ENCODE measurements at regions not wholly inside any gene's neighbourhood (a gene's known extent, or its start where the extent isn't known, plus 50 kb on each side); places are given as distances from the start of the nearest gene placed in this dataset.

- Histone ChIP-seq H3K27ac (ENCODE audit: low read length) (no peak overlapping the region), H3K4me2 (ENCODE audit: low read length) (no peak overlapping the region), H3K9ac (ENCODE audit: low read length) (no peak overlapping the region), H3K79me2 (replicated peaks; ENCODE audit: insufficient read depth, low read length) (no peaks in the 10 kb centered on the region), H3K9me2 (ENCODE audit: insufficient read depth, low read length) (no peaks in the 10 kb centered on the region), H3K4me3 (ENCODE audit: low read length) (no peak overlapping the region), H3K36me3 (ENCODE audit: insufficient read depth, low read length) (no peaks in the 10 kb centered on the region), H3K9me3 (ENCODE audit: low read length) (no peaks in the 10 kb centered on the region), H3K27me3 (ENCODE audit: insufficient read depth, low read depth, low read length) (no peaks in the 10 kb centered on the region), H2AFZ (ENCODE audit: low read depth, low read length) (no peak overlapping the region), H4K20me1 (ENCODE audit: insufficient read depth) (no peaks in the 10 kb centered on the region), H3F3A (ENCODE audit: insufficient read depth, low read length, poor library complexity, severe bottlenecking) (no peaks in the 10 kb centered on the region)
- TF ChIP-seq, protein P1, sequence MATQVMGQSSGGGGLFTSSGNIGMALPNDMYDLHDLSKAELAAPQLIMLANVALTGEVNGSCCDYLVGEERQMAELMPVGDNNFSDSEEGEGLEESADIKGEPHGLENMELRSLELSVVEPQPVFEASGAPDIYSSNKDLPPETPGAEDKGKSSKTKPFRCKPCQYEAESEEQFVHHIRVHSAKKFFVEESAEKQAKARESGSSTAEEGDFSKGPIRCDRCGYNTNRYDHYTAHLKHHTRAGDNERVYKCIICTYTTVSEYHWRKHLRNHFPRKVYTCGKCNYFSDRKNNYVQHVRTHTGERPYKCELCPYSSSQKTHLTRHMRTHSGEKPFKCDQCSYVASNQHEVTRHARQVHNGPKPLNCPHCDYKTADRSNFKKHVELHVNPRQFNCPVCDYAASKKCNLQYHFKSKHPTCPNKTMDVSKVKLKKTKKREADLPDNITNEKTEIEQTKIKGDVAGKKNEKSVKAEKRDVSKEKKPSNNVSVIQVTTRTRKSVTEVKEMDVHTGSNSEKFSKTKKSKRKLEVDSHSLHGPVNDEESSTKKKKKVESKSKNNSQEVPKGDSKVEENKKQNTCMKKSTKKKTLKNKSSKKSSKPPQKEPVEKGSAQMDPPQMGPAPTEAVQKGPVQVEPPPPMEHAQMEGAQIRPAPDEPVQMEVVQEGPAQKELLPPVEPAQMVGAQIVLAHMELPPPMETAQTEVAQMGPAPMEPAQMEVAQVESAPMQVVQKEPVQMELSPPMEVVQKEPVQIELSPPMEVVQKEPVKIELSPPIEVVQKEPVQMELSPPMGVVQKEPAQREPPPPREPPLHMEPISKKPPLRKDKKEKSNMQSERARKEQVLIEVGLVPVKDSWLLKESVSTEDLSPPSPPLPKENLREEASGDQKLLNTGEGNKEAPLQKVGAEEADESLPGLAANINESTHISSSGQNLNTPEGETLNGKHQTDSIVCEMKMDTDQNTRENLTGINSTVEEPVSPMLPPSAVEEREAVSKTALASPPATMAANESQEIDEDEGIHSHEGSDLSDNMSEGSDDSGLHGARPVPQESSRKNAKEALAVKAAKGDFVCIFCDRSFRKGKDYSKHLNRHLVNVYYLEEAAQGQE (IDR thresholded peaks at IDR 0.05; ENCODE audit: borderline replicate concordance): no peak
- TF ChIP-seq EZH2 (IDR thresholded peaks at IDR 0.05; ENCODE audit: borderline replicate concordance, insufficient read depth, low read length, poor library complexity, severe bottlenecking) (no peak), SMC3 (conservative IDR thresholded peaks at IDR 0.05; ENCODE audit: poor library complexity) (no peak), CTCF (IDR thresholded peaks at IDR 0.05; ENCODE audit: poor library complexity, severe bottlenecking) (no peak), RAD21 (conservative IDR thresholded peaks at IDR 0.05) (no peak), POLR2AphosphoS5 (IDR thresholded peaks at IDR 0.05) (no peak), MXI1 (conservative IDR thresholded peaks at IDR 0.05; ENCODE audit: poor library complexity, severe bottlenecking) (no peak), TAF1 (IDR thresholded peaks at IDR 0.05; ENCODE audit: low read depth) (no peak), EP300 (conservative IDR thresholded peaks at IDR 0.05; ENCODE audit: poor library complexity, severe bottlenecking) (no peak)
Measured at GRCh38 chr3:145055375-145056076, 1083.9 kb downstream of the DIPK2A start.

DNA sequence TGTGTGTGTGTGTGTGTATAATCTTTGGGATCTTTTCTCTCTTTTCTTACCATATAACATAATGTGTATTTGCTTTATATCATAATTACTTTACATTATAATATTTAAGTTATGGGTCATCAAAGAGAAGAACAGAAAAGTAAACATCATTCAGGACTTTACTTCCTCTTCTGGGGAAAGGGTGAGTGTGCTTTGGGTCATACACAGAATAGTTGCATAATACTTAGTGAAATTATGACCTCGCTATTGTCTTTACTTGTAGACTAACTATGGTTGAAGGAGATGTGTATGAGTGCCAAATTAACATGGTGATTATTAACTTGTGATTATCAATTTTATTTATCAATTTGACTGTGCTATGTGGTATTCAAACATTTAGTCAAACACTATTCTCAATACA, 1086.9 kb downstream of the DIPK2A start:
- Histone ChIP-seq H3F3A (ENCODE audit: insufficient read depth, low read length, poor library complexity, severe bottlenecking) (no peaks in the 10 kb centered on the region), H3K79me2 (replicated peaks; ENCODE audit: insufficient read depth, low read length) (no peaks in the 10 kb centered on the region), H3K4me3 (ENCODE audit: low read length) (no peak overlapping the region), H3K4me2 (ENCODE audit: low read length) (no peak overlapping the region), H3K9ac (ENCODE audit: low read length) (no peak overlapping the region), H3K27ac (ENCODE audit: low read length) (no peak overlapping the region), H3K36me3 (ENCODE audit: insufficient read depth, low read length) (no peaks in the 10 kb centered on the region), H3K27me3 (ENCODE audit: insufficient read depth, low read depth, low read length) (no peaks in the 10 kb centered on the region), H4K20me1 (ENCODE audit: insufficient read depth) (no peaks in the 10 kb centered on the region), H2AFZ (ENCODE audit: low read depth, low read length) (no peak overlapping the region), H3K9me2 (ENCODE audit: insufficient read depth, low read length) (no peaks in the 10 kb centered on the region), H3K9me3 (ENCODE audit: low read length) (no peaks in the 10 kb centered on the region)
- no peak for TF ChIP-seq MXI1 (conservative IDR thresholded peaks at IDR 0.05; ENCODE audit: poor library complexity, severe bottlenecking)
- TF ChIP-seq TAF1 (IDR thresholded peaks at IDR 0.05; ENCODE audit: low read depth): no peak
- no peak for TF ChIP-seq EZH2 (IDR thresholded peaks at IDR 0.05; ENCODE audit: borderline replicate concordance, insufficient read depth, low read length, poor library complexity, severe bottlenecking)
- TF ChIP-seq SMC3 (conservative IDR thresholded peaks at IDR 0.05; ENCODE audit: poor library complexity): no peak
- TF ChIP-seq, protein P1 (IDR thresholded peaks at IDR 0.05; ENCODE audit: borderline replicate concordance): no peak
- TF ChIP-seq POLR2AphosphoS5 (IDR thresholded peaks at IDR 0.05): no peak
- TF ChIP-seq CTCF (IDR thresholded peaks at IDR 0.05; ENCODE audit: poor library complexity, severe bottlenecking): no peak
- no peak for TF ChIP-seq RAD21 (conservative IDR thresholded peaks at IDR 0.05)
- no peak for TF ChIP-seq EP300 (conservative IDR thresholded peaks at IDR 0.05; ENCODE audit: poor library complexity, severe bottlenecking)
